Right renal pelvis (tissue), 4 donors: ENCODE measurements at regions not wholly inside any gene's neighbourhood (a gene's known extent, or its start where the extent isn't known, plus 50 kb on each side); places are given as distances from the start of the nearest gene placed in this dataset.
"Not testable (repeated sequence)": the region's sequence is repeated elsewhere in the genome, so short reads cannot be mapped to it uniquely, and the experiment has no call there.

Source experiments
- DNase-seq, 4 donors: peaks; one replicate each; pipeline ENCODE4 v3.0.0-alpha.2; 2013; ENCODE audit warnings: low read depth in 4 of 4, low spot score in 3 of 4, missing footprints in 1 of 4

DNA sequence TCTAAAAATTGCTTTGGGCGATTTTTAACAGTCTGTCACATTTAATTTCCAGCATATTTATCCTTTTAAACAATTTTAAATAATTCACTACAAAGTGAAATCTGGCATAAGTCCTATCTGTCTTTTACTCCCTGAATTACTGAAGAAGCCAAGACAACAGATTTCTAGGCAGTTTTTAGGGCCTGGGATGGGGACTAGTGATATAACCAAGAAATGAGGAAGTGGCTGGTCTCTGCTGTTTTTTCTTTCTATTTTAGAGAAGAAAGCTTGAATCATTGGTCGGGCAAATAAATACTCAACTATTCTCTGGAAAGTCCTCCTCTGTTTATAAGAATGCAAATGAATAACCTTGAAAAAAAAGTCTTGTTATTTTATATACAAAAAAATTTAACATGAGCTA lies 79.7 kb upstream of the SSBP2 start:
- no peak for DNase-seq

DNA sequence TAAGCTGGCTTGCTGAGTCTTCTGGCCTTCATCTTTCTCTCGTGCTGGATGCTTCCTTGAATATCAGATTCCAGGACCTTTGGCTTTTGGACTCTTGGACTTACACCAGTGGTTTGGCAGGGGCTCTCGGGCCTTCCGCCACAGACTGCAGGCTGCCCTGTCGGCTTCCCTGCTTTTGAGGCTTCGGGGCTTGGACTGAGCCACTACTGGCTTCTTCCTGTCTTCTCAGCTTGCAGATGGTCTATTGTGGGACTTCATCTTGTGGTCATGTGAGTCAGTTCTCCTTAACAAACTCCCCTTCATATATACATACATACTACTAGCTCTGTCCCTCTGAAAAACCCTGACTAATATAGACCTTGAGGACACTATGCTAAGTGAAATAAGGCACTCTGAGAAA lies 78.3 kb upstream of the SSBP2 start:
- DNase-seq: no peak

DNA sequence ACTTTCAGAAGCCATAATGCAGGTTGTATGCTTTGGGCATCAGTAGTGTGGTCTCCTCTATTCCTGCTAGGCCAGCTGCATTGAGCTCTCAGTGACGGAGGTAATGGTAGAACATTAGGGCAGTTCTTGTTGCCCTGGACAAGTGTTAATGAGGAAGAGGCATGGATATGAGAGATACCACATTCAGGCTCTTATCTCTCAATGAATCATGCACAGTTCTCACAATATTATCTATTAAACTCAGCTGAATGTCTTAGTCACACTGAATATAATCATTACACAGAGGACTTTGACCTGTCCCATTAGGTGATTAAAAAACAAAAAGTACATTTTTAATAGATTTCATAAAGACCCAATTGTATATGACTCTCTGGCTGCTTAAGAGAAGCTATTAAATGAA lies 76.6 kb upstream of the SSBP2 start:
- no peak for DNase-seq

DNA sequence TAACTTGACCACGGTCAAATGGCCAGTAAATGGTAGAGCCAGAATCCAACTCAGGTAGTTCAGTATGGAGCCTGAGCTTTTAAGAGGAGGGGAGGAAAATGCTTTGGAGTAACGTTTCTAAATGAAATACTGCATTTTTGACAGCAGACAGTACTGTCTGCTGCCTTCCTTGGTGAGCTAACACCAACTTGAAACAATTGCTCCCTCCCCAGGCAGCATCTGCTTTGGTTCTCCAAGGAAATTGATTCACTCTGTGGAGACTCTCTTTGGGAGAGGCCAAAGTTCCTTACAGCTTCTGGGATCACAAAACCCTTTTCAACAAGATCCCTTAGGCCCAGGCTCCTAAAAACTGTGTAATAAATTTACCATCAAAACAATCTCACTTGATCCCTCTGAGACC lies 75.2 kb upstream of the SSBP2 start:
- no peak for DNase-seq

DNA sequence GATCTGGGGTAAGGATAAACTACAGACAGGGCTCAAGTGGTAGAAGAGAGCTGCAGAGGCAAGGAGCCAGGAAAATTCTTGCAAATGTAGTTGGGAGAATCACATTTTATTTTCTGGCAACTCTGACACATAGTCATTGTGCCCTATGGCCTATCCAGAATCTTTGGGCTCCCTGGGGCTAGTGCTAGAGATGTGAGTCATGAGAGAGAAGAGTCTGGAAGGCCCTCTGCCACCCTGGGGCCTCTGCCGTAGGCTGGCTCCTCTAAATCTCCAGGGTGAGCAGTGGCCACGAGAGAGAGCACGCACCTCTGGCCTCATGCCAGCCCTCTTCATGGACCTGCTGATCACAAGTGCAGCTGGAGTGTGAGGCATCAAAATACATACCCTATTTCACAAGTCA lies 74.3 kb upstream of the SSBP2 start:
- DNase-seq: no peak

DNA sequence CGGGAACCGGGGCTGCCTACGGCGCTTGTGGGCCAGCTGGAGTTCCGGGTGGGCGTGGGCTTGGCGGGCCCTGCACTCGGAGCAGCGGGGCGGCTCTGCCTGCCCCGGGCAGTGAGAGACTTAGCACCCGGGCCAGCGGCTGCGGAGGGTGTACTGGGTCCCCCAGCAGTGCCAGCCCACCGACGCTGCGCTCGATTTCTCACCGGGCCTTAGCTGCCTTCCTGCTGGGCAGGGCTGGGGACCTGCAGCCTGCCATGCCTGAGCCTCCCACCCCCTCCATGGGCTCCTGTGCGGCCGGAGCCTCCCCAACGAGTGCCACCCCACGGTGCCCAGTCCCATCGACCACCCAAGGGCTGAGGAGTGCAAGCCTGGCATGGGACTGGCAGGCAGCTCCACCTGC lies 72.8 kb upstream of the SSBP2 start:
- not testable (repeated sequence) for DNase-seq

DNA sequence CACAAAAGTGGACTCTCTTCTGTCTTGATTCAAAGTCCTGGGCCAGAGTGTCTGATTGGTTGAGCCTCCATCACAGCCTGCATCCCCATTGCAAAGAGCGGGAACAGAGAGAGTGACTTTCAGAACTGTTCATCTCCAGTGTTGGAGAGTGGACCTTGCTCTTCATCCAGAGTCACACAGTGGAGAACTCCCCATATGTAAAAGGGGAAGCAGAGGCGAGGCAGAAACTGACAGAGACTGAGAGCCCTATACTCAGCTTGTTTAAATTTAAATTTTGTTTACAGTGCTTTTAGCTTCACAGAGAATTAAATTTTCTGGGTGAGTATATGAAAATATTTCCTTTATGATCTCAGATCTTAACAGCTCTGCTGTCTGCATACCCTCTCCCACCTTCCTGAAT lies 70.0 kb upstream of the SSBP2 start:
- no peak for DNase-seq

DNA sequence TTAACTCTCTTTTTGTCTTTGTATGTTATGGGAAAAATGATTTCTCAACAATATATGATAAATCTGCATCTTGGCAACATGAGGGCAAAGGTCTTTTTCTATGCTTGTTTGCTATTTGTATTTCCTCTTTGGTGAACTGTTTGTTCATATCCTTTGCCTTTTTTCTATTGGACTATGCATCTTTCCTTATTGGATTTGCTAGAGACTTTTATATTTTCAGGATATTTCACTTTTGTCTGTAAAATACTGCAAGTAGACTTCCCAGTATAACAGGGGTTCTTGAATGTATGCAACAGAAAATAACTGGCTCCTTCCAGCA lies 69.4 kb upstream of the SSBP2 start:
- DNase-seq: no peak

DNA sequence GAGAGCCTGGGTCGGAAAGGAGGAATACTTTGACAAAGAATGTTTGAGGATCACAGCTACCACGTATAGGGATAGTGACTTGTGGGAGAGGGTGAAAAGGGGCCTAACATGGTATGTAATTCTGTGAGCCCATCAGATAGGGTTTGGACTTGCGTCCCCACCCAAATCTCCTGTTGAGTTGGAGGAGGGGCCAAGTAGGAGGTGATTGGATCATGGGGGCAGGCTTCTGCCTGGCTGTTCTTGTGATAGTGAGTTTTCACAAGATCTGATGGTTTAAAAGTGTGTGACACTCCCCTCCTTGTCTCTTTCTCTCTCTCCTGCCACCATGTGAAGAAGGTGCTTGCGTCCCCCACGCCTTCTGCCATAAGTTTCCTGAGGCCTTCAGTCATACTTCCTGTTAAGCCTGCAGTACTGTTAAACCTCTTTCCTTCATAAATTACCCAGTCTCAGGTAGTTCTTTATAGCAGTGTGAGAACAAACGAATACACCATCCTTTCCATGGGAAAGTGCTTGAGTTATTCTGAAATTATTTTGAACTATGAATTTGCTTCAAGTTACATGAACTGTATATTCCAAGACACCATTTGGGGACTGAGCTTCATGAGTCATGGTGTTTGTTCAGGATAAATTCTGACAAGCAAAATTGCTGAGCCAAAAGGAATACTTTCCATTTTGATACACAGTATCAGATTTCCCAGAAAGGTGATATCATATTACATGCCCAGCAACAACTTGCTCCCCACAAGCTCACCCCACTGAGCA lies 68.8 kb upstream of the SSBP2 start:
- no peak for DNase-seq

DNA sequence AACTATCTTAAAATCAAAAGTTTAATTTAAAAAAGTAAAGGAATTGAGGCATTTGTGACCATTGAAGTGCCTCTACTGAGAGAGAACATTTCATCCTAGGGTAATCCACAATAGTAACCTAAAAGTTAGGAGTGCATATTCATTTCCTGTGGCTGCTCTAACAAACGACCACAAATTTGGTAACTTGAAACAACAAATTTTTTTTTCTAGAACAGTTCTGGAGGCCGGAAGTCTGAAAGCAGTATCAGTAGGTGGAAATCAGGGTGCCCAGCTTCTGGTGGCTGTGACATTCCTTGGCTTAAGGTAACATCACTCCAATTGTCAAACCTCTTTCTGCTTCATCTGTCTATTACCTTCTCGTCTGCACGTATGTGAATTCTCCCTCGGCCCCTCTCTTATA lies 67.1 kb upstream of the SSBP2 start:
- DNase-seq: no peak

DNA sequence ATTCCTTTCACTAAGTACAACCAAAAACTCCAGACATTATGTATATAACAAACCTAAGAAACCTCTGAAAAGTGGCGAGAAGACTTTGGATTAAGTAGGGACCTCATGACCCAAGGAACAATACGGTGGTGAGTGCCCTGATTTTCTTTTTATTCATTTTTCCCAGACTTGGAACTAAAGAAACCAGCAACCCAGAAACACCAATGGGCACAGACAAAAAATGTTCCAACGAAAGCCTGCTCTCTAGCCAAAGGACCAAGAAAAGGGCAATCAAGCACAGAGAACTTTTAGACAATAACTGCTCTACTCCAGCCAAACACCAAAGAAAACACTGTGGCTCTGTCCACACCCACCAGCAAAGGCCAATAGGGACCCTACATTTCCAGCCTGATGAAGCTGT lies 66.2 kb upstream of the SSBP2 start:
- DNase-seq: no peak

DNA sequence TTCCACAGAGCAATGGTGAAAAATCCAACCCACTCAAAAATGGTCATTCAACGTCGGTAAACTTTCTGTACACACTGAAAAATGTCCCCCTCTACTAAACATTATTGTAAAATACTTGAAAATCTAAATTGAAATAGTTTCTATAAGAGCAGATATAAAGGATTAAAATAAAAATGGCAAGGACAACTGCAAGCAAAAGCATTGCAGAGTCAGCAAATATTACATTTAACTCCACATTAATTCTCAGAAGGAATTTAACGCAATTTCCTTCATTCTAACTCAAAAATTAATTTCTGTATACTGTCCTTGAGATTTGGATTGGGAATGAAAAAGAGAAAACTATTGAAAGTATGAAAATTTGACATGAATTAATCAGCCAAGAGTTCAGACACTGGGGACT lies 64.4 kb upstream of the SSBP2 start:
- DNase-seq: no peak

DNA sequence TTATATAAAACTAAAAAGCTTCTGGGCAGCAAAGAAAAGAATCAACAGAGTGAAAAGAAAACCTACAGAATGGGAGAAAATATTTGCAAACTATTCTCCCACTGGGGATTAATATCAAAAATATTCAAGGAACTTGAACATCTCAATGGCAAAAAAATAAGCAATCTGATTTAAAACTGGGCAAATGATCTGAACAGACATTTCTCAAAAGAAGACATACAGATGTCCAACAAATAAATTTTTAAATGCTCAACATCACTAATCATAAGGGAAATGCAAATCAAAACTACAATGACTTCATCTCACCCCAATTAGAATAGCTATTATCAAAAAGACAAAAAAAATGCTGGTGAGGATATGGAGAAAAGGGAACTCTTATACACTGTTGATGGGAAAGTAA lies 57.2 kb upstream of the SSBP2 start:
- DNase-seq: no peak

DNA sequence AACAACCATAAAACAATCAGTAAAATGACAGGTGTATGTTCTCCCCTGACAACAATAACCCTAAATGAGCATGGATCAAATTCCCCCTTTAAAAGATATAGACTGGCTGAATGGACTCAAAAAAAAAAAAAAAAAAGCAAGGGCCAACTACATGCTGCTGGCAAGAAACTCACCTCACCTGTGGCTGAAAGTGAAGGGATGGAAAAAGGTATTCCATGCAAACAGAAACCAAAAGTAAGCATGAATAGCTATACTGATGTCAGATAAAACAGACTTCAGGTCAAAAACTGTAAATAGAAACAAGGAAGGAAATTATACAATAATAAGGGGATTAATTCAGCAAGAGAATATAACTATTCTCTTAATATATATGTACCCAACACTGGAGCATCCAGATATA lies 54.2 kb upstream of the SSBP2 start:
- no peak for DNase-seq

DNA sequence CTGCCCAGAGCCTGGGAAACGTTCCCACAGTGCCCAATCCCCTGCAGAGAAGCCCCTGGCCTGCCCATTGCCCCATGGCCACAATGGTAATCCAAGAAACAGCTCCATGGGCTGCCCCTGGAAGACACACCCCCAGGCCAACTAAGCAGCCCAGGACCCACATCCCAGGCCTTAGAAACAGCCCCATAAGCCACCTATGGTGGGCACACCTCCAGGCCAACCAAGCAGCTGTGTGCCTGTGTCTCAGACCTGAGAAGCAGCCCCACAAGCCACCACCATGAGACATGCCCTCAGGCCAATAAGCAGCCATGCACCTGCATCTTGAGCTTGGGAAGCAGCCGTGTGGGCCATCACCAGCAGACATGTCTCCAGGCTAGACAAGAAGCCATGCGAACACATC lies 52.9 kb upstream of the SSBP2 start:
- no peak for DNase-seq

DNA sequence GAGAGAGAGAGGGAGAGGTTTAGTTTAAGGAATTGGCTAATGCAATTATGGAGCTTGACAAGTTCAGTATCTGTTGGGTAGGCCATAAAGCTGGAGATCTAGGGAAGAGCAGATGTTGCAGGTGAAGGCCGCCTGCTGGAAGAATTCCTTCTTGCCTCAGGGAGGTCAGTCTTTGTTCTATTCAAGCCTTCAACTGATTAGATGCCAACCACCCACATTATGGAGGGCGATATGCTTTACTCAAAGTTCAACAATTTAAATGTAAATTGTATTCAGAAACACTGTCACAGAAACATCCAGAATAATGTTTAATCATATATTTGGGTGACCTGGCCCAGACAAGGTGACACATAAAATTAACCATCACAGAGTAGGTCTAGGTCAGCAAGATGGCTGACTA lies 51.7 kb upstream of the SSBP2 start:
- DNase-seq: no peak

DNA sequence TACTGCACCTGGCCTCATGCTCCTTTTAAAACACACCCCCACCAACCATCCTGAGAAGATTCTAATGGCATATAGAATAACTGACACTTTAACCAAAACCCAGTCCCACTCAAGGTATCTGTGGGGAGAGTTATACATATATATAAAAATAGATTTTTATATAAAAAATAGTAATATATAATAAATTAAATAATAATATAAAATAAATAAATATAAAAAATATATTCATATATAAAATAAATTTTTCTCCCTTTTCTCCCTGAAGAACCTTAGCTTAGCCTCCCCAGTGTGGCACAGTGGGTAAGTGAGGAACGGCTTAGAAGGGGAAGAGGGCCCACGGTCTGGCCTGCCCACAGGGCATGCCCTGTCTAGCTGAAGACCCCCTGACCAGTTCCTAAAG lies 51.1 kb upstream of the SSBP2 start:
- DNase-seq: no peak

DNA sequence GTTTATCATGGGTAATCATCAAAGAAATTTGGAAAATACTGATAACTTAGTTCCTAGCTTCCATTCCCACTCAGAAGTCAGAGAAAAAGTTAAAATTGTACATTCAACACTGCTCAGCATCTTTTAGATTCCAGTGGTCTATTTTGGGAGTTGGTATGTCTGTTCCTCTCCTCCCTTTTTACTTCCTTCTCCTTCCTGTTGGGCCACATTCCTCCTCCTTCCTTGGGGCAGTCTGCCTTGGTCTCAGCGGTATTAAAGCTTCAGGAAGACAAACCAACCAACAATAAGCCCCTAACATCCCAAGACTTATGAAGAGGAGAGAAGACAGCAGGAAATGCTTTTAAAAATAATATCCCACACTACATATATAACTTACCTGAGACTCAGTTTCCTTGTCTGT lies 49.9 kb upstream of the SSBP2 start:
- no peak for DNase-seq
